Peyer's patch (tissue), 4 donors: ENCODE measurements at regions not wholly inside any gene's neighbourhood (a gene's known extent, or its start where the extent isn't known, plus 50 kb on each side); places are given as distances from the start of the nearest gene placed in this dataset.

ENCODE experiments used
- POLR2A ChIP-seq, 2 donors: fragments of 450-650 bp; IDR thresholded peaks; one replicate each; pipeline ENCODE4 v1.5.1; 2017; ENCODE audit warnings: antibody characterized with exemption in 2 of 2, mild to moderate bottlenecking in 2 of 2, moderate library complexity in 2 of 2
- TF ChIP-seq, protein P1 (sequence below), 6 experiments: fragments of 450-650 bp in 4 of 6; fragments of 200-600 bp in 2 of 6; sonication (generic) in 1 of 6; IDR thresholded peaks; one replicate each; pipeline ENCODE4 v1.5.1; 2017 to 2019; ENCODE audit warnings: antibody characterized with exemption in 6 of 6, mild to moderate bottlenecking in 3 of 6, moderate library complexity in 1 of 6

GRCh38 chr19:30879736-30880135 lies 469.5 kb downstream of the TSHZ3 start:
- TF ChIP-seq, protein P1, sequence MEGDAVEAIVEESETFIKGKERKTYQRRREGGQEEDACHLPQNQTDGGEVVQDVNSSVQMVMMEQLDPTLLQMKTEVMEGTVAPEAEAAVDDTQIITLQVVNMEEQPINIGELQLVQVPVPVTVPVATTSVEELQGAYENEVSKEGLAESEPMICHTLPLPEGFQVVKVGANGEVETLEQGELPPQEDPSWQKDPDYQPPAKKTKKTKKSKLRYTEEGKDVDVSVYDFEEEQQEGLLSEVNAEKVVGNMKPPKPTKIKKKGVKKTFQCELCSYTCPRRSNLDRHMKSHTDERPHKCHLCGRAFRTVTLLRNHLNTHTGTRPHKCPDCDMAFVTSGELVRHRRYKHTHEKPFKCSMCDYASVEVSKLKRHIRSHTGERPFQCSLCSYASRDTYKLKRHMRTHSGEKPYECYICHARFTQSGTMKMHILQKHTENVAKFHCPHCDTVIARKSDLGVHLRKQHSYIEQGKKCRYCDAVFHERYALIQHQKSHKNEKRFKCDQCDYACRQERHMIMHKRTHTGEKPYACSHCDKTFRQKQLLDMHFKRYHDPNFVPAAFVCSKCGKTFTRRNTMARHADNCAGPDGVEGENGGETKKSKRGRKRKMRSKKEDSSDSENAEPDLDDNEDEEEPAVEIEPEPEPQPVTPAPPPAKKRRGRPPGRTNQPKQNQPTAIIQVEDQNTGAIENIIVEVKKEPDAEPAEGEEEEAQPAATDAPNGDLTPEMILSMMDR (IDR thresholded peaks at IDR 0.05) = no peak
- TF ChIP-seq POLR2A (IDR thresholded peaks at IDR 0.05) = no peak
